ENCODE measurements at regions not wholly inside any gene's neighbourhood (a gene's known extent, or its start where the extent isn't known, plus 50 kb on each side); places are given as distances from the start of the nearest gene placed in this dataset.

DNA sequence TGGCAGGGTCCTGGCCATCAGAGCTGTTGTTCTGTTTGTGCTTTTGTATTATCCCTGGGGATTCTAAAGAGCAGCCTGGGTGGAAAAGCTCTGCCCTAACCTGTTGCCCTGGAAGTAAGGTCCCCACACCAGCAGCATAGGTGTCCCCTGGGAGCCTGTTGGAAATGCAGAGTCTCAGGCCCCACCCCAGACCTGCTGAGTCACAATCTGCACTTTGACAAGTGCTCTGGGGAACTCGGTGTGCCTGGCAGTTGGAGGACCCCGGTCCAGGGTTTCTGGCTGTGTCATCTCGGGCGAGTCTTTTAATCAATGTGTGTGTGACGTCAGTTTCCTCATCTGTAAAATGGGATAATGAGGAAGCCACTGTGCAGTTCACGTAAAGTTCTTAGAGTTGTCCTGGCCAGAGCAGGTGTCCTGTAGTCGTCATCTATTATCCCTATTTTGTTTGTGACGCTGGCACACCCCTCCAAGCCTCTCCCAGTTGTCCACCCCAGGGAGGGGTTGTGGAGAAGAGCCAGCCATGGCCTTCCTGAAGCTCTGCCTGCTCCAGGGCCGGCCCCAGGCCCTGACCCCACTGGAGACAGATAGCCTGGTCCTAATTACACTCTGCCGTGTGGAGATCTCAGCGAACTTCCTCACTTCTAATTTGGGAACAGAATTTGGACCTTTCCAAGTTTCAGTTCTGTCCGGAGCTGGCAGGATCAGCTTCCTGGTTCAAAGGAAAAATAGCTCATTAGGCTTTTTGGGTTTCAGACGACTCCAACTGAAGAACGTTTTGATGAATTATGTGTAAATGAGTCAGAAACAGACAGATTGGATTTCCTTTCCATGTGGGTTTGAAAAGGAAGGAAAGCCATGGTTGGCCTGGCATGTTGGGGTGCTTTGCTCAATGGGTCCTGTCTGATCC, 295.7 kb upstream of the FOXF1 start:
- TF ChIP-seq, protein P1, sequence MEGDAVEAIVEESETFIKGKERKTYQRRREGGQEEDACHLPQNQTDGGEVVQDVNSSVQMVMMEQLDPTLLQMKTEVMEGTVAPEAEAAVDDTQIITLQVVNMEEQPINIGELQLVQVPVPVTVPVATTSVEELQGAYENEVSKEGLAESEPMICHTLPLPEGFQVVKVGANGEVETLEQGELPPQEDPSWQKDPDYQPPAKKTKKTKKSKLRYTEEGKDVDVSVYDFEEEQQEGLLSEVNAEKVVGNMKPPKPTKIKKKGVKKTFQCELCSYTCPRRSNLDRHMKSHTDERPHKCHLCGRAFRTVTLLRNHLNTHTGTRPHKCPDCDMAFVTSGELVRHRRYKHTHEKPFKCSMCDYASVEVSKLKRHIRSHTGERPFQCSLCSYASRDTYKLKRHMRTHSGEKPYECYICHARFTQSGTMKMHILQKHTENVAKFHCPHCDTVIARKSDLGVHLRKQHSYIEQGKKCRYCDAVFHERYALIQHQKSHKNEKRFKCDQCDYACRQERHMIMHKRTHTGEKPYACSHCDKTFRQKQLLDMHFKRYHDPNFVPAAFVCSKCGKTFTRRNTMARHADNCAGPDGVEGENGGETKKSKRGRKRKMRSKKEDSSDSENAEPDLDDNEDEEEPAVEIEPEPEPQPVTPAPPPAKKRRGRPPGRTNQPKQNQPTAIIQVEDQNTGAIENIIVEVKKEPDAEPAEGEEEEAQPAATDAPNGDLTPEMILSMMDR (IDR thresholded peaks at IDR 0.05; ENCODE audit: insufficient read depth, low read length) = no peak
- no peak for TF ChIP-seq GABPA (IDR thresholded peaks at IDR 0.05; ENCODE audit: low read depth)

Measured in HL-60 (cell line).